ENCODE measurements at regions not wholly inside any gene's neighbourhood (a gene's known extent, or its start where the extent isn't known, plus 50 kb on each side); places are given as distances from the start of the nearest gene placed in this dataset.

DNA sequence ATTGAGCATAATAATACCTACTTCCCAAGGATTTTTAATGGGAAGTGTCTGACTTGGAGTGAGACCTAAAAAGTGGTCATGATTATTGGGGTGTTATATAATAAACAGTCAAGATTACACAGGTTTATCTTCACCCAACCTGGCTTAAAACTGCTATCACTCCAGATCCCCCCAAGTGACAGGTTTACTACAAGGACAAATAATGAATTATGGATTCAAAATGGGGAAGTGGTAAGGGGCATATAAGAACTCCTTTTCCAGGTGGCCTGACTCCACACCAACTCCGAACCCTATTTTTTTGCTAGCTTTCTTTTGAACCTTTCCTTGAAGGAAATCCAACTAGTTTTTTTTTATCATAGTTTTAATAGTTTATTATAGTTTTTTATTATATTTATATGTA, 663.0 kb upstream of the FANCL start:
- DNase-seq (ENCODE audit: low read depth in 1 of 2, low spot score in 1 of 2) = no peak
- peak; percentile 3; the same call in 1 of the 2 replicates for TF ChIP-seq SPI1 (IDR thresholded peaks at IDR 0.05; ENCODE audit: borderline replicate concordance, low read depth)
- TF ChIP-seq, protein P1, sequence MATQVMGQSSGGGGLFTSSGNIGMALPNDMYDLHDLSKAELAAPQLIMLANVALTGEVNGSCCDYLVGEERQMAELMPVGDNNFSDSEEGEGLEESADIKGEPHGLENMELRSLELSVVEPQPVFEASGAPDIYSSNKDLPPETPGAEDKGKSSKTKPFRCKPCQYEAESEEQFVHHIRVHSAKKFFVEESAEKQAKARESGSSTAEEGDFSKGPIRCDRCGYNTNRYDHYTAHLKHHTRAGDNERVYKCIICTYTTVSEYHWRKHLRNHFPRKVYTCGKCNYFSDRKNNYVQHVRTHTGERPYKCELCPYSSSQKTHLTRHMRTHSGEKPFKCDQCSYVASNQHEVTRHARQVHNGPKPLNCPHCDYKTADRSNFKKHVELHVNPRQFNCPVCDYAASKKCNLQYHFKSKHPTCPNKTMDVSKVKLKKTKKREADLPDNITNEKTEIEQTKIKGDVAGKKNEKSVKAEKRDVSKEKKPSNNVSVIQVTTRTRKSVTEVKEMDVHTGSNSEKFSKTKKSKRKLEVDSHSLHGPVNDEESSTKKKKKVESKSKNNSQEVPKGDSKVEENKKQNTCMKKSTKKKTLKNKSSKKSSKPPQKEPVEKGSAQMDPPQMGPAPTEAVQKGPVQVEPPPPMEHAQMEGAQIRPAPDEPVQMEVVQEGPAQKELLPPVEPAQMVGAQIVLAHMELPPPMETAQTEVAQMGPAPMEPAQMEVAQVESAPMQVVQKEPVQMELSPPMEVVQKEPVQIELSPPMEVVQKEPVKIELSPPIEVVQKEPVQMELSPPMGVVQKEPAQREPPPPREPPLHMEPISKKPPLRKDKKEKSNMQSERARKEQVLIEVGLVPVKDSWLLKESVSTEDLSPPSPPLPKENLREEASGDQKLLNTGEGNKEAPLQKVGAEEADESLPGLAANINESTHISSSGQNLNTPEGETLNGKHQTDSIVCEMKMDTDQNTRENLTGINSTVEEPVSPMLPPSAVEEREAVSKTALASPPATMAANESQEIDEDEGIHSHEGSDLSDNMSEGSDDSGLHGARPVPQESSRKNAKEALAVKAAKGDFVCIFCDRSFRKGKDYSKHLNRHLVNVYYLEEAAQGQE (IDR thresholded peaks at IDR 0.05; ENCODE audit: insufficient replicate concordance, low read depth) = no peak
- TF ChIP-seq, protein P2, sequence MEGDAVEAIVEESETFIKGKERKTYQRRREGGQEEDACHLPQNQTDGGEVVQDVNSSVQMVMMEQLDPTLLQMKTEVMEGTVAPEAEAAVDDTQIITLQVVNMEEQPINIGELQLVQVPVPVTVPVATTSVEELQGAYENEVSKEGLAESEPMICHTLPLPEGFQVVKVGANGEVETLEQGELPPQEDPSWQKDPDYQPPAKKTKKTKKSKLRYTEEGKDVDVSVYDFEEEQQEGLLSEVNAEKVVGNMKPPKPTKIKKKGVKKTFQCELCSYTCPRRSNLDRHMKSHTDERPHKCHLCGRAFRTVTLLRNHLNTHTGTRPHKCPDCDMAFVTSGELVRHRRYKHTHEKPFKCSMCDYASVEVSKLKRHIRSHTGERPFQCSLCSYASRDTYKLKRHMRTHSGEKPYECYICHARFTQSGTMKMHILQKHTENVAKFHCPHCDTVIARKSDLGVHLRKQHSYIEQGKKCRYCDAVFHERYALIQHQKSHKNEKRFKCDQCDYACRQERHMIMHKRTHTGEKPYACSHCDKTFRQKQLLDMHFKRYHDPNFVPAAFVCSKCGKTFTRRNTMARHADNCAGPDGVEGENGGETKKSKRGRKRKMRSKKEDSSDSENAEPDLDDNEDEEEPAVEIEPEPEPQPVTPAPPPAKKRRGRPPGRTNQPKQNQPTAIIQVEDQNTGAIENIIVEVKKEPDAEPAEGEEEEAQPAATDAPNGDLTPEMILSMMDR (IDR thresholded peaks at IDR 0.05; ENCODE audit: insufficient read depth, low read length) = no peak
- TF ChIP-seq GABPA (IDR thresholded peaks at IDR 0.05; ENCODE audit: low read depth) = no peak
- no peak for TF ChIP-seq POLR2AphosphoS5 (IDR thresholded peaks at IDR 0.05; ENCODE audit: low read depth)
- Histone ChIP-seq H3K27me3 (ENCODE audit: insufficient read depth, poor library complexity, severe bottlenecking) (no peaks in the 10 kb centered on the region), H3K4me3 (replicated peaks; ENCODE audit: insufficient read depth, low read length) (no peak overlapping the region), H3K27ac (replicated peaks) (no peak overlapping the region)

DNA sequence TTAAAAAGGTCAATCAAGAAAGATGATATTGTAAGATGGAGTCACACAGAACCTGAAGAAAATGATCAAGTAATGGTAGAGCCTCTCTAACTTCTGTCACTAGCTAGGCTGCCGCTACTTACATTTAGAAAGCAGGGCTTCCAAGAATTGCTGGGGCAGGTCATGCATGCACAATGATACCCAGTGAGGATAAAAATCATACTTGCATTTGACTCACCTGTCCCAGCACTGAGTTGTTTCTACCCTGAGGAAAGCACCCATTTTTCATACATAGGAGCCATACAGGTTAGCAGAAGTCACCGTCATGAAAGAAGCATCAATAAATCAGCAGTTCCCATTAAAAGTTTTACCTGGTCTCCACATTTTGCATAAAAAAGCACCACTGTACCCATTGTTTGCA, 662.3 kb upstream of the FANCL start:
- DNase-seq (ENCODE audit: low read depth in 1 of 2, low spot score in 1 of 2) = no peak
- Histone ChIP-seq H3K27ac (replicated peaks) (no peak overlapping the region), H3K4me3 (replicated peaks; ENCODE audit: insufficient read depth, low read length) (no peak overlapping the region), H3K27me3 (ENCODE audit: insufficient read depth, poor library complexity, severe bottlenecking) (no peaks in the 10 kb centered on the region)
- TF ChIP-seq POLR2AphosphoS5 (IDR thresholded peaks at IDR 0.05; ENCODE audit: low read depth) = no peak
- TF ChIP-seq, protein P2 (IDR thresholded peaks at IDR 0.05; ENCODE audit: insufficient read depth, low read length) = no peak
- no peak for TF ChIP-seq SPI1 (IDR thresholded peaks at IDR 0.05; ENCODE audit: borderline replicate concordance, low read depth)
- TF ChIP-seq GABPA (IDR thresholded peaks at IDR 0.05; ENCODE audit: low read depth) = no peak
- TF ChIP-seq, protein P1 (IDR thresholded peaks at IDR 0.05; ENCODE audit: insufficient replicate concordance, low read depth) = no peak

DNA sequence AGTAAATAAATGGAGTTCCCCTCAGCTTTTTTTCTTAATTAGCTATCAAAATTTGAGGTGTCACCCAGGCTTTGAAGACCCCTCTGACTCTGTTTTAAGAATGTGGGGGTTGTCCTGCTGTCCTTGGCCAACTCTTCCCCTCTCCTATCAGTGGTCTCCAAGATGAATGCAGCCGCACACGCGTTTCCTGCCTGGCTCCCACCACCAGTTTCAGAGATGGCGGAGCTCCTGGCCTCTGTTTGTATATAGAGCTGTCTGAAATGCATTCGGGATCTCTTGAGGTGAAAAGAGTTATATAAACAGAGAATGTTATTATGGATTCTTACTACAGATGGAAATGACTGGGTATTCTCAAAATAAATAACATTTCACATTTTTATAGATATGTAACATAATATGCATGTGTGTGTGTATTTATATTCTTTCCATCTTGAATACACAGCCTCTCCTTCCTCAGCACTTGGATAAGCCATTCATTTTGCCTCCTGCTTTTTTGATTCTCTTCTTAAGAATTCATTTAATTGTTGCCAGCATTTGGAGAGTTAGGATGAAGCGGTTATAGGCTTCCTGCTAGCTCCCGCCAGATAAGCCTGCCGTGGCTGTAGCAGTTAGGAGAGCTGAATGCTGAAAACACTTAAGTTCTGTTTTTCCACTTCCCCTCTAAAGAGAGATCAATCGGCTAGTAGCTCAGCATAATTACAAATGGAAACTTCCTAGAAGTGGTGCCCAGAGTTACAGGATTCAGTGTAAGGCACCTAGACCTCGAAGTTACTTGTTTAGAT, 659.3 kb upstream of the FANCL start:
- TF ChIP-seq GABPA (IDR thresholded peaks at IDR 0.05; ENCODE audit: low read depth) (no peak), SPI1 (IDR thresholded peaks at IDR 0.05; ENCODE audit: borderline replicate concordance, low read depth) (peak; percentile 57), POLR2AphosphoS5 (IDR thresholded peaks at IDR 0.05; ENCODE audit: low read depth) (no peak)
- Histone ChIP-seq H3K27ac (replicated peaks) (no peak overlapping the region), H3K27me3 (ENCODE audit: insufficient read depth, poor library complexity, severe bottlenecking) (no peaks in the 10 kb centered on the region), H3K4me3 (replicated peaks; ENCODE audit: insufficient read depth, low read length) (no peak overlapping the region)
- no peak for DNase-seq (ENCODE audit: low read depth in 1 of 2, low spot score in 1 of 2)

DNA sequence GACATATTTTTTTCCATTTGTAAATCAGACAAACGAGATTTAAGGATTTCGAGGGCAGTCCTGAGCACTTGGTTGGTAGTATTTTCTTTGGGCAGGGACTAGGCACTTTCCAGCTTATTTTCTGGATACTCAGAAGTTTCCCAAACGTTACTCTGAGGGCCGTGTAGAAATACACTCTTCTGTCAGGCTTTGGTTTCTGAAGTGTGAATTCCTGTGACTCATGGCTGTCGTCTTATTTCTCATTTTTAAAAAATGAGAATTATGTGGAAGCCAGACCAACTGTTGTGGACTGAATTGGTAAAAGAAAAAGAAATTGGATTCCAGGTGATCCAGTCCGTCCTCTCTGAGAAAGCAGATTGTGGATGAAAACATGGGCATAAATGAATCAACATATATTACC, 658.6 kb upstream of the FANCL start:
- Histone ChIP-seq H3K27ac (replicated peaks) (no peak overlapping the region), H3K27me3 (ENCODE audit: insufficient read depth, poor library complexity, severe bottlenecking) (no peaks in the 10 kb centered on the region), H3K4me3 (replicated peaks; ENCODE audit: insufficient read depth, low read length) (no peak overlapping the region)
- TF ChIP-seq GABPA (IDR thresholded peaks at IDR 0.05; ENCODE audit: low read depth) (no peak), SPI1 (IDR thresholded peaks at IDR 0.05; ENCODE audit: borderline replicate concordance, low read depth) (no peak), POLR2AphosphoS5 (IDR thresholded peaks at IDR 0.05; ENCODE audit: low read depth) (no peak)
- TF ChIP-seq, protein P1 (IDR thresholded peaks at IDR 0.05; ENCODE audit: insufficient replicate concordance, low read depth) = no peak
- TF ChIP-seq, protein P2 (IDR thresholded peaks at IDR 0.05; ENCODE audit: insufficient read depth, low read length) = no peak
- no peak for DNase-seq (ENCODE audit: low read depth in 1 of 2, low spot score in 1 of 2)

Measured in HL-60 (cell line).